Endothelial cell of umbilical vein (primary cell): ENCODE measurements at regions not wholly inside any gene's neighbourhood (a gene's known extent, or its start where the extent isn't known, plus 50 kb on each side); places are given as distances from the start of the nearest gene placed in this dataset.

Experiments used
- BruUV-seq: library from RNA; stranded (reverse); fragments of 400-500 nt; replicated peaks from 2 replicates; lab custom pipeline; 2021; lab: Mats Ljungman, UMichigan
- CTCF ChIA-PET: fragments of 300-600, 350-600 bp; sonication (Branson Sonifier 250); formaldehyde crosslinking; loops from one replicate; lab custom pipeline; 2021; ENCODE audit warnings: antibody characterized with exemption, inconsistent platforms; lab: Charles Lee
- POLR2A ChIA-PET: fragments of 300-600, 350-600 bp; sonication (Branson Sonifier 250); formaldehyde crosslinking; loops from one replicate; lab custom pipeline; 2021; ENCODE audit warnings: antibody characterized with exemption, inconsistent platforms; lab: Charles Lee
- DNase-seq: peaks from one replicate; pipeline ENCODE4 v3.0.0-alpha.2; 2011; ENCODE audit warnings: low read depth, low spot score
- FAIRE-seq: peaks from 2 replicates; lab custom pipeline; 2011; peaks lifted over from hg19 to GRCh38; lab: Jason Lieb, UNC
- H2AFZ ChIP-seq: 2 replicates; pipeline ENCODE4 v1.6.0; 2012; ENCODE audit warnings: low read depth, low read length, control low read depth, inconsistent platforms
- H3K27ac ChIP-seq: 2 replicates; pipeline ENCODE4 v1.5.1; 2011; ENCODE audit warnings: low read depth, mild to moderate bottlenecking, control low read depth, low read length, moderate library complexity; ENCODE audit not compliant: insufficient read depth
- H3K27me3 ChIP-seq, 2 experiments: 2 replicates each; pipeline versions ENCODE4 v1.6.0 to v1.6.1; 2011; ENCODE audit warnings: low read length in 2 of 2, mixed read lengths in 1 of 2; ENCODE audit not compliant: control insufficient read depth in 2 of 2, insufficient read depth in 2 of 2
- H3K36me3 ChIP-seq, 2 experiments: 2 replicates in 1 of 2; 3 replicates in 1 of 2; pipeline ENCODE4 v1.5.1; 2011; ENCODE audit warnings: low read length in 2 of 2, mild to moderate bottlenecking in 1 of 2, moderate library complexity in 1 of 2; ENCODE audit not compliant: control insufficient read depth in 2 of 2, insufficient read depth in 2 of 2; ENCODE audit errors: extremely low read depth in 1 of 2
- H3K4me1 ChIP-seq: 3 replicates; pipeline ENCODE4 v1.5.1; 2011; ENCODE audit warnings: mild to moderate bottlenecking, low read length; ENCODE audit not compliant: control insufficient read depth, insufficient read depth; ENCODE audit errors: extremely low read depth
- H3K4me2 ChIP-seq: 2 replicates; pipeline ENCODE4 v1.6.1; 2011; ENCODE audit warnings: low read length, control low read depth, mixed read lengths; ENCODE audit not compliant: insufficient read depth
- H3K4me3 ChIP-seq, 3 experiments: fragments of 200-600 bp in 1 of 3; sonication (generic), shearing (Covaris generic) in 1 of 3; replicated peaks in 1 of 3; 2 replicates each; pipeline ENCODE4 v1.5.1; 2011 to 2016; ENCODE audit warnings: control low read depth in 3 of 3, low read length in 3 of 3, mild to moderate bottlenecking in 2 of 3, inconsistent platforms in 1 of 3, low read depth in 1 of 3, moderate library complexity in 1 of 3; ENCODE audit not compliant: insufficient read depth in 1 of 3
- H3K79me2 ChIP-seq: 2 replicates; pipeline ENCODE4 v1.6.0; 2012; ENCODE audit warnings: low read length, inconsistent platforms; ENCODE audit not compliant: control insufficient read depth, insufficient read depth
- H3K9ac ChIP-seq: replicated peaks from 2 replicates; pipeline ENCODE3; 2011; ENCODE audit warnings: low read length, control low read depth; ENCODE audit not compliant: insufficient read depth; ENCODE audit errors: extremely low read depth
- H3K9me1 ChIP-seq: replicated peaks from 3 replicates; pipeline ENCODE4 v1.6.0; 2011; ENCODE audit warnings: mild to moderate bottlenecking, low read length; ENCODE audit not compliant: control insufficient read depth, insufficient read depth; ENCODE audit errors: extremely low read depth
- H3K9me3 ChIP-seq: replicated peaks from 2 replicates; pipeline ENCODE4 v1.5.1; 2012; ENCODE audit warnings: low read length, inconsistent platforms; ENCODE audit not compliant: control insufficient read depth, insufficient read depth
- H4K20me1 ChIP-seq: replicated peaks from 2 replicates; pipeline ENCODE3; 2011; ENCODE audit warnings: mild to moderate bottlenecking, low read length; ENCODE audit not compliant: control insufficient read depth, insufficient read depth; ENCODE audit errors: extremely low read depth
- EZH2 ChIP-seq: IDR thresholded peaks from 2 replicates; pipeline ENCODE4 v1.6.1; 2012; ENCODE audit warnings: borderline replicate concordance, low read depth, mild to moderate bottlenecking, moderate library complexity, low read length, inconsistent platforms; ENCODE audit not compliant: severe bottlenecking
- FOS ChIP-seq: IDR thresholded peaks from 2 replicates; pipeline ENCODE4 v1.6.1; 2011; ENCODE audit warnings: mild to moderate bottlenecking, low read length, moderate library complexity, borderline replicate concordance; ENCODE audit not compliant: insufficient read depth
- GATA2 ChIP-seq: IDR thresholded peaks from 2 replicates; pipeline ENCODE4 v1.7.0; 2011; ENCODE audit warnings: low read depth, mild to moderate bottlenecking, moderate library complexity, mixed read lengths, low read length; ENCODE audit not compliant: insufficient read length, insufficient read depth
- JUN ChIP-seq: IDR thresholded peaks from 2 replicates; pipeline ENCODE4 v1.6.1; 2011; ENCODE audit warnings: borderline replicate concordance, low read depth; ENCODE audit not compliant: insufficient read length, insufficient read depth
- MYC ChIP-seq: IDR thresholded peaks from one replicate; pipeline ENCODE4 v1.6.1; 2011; ENCODE audit warnings: mild to moderate bottlenecking, low read depth, low read length
- POLR2A ChIP-seq: IDR thresholded peaks from 2 replicates; pipeline ENCODE4 v1.6.1; 2012; ENCODE audit warnings: low read depth, mild to moderate bottlenecking, control low read depth, low read length
- POLR2AphosphoS5 ChIP-seq: IDR thresholded peaks from 2 replicates; pipeline ENCODE4 v1.6.1; 2012; ENCODE audit warnings: low read depth, mild to moderate bottlenecking, control low read depth, low read length, moderate library complexity; ENCODE audit not compliant: insufficient read depth
- dilution Hi-C: fragments of 300-500 bp; cut with MboI; formaldehyde crosslinking; loops from one replicate; pipeline ENCODE4 v1.15.0; 2019; ENCODE audit warnings: low sequenced_read_pairs; ENCODE audit not compliant: extremely low pct_ligation_motif_present
- intact Hi-C: fragments of 100-400 bp; cut with micrococcal nuclease; formaldehyde crosslinking; loops from one replicate; pipeline ENCODE4 v1.10.0; 2022
- TF ChIP-seq, protein P1 (sequence below): IDR thresholded peaks from 2 replicates; pipeline ENCODE4 v1.6.1; 2011; ENCODE audit not compliant: insufficient read depth, insufficient read length
- TF ChIP-seq, protein P2 (sequence below), 2 donors: IDR thresholded peaks; 1 replicate in 1 of 2; 2 replicates in 1 of 2; pipeline ENCODE4 v1.5.1; 2011; ENCODE audit warnings: low read length in 2 of 2, mild to moderate bottlenecking in 2 of 2, moderate library complexity in 2 of 2, control low read depth in 1 of 2, inconsistent platforms in 1 of 2, low read depth in 1 of 2; ENCODE audit not compliant: insufficient read depth in 1 of 2; ENCODE audit errors: extremely low read depth in 1 of 2

DNA sequence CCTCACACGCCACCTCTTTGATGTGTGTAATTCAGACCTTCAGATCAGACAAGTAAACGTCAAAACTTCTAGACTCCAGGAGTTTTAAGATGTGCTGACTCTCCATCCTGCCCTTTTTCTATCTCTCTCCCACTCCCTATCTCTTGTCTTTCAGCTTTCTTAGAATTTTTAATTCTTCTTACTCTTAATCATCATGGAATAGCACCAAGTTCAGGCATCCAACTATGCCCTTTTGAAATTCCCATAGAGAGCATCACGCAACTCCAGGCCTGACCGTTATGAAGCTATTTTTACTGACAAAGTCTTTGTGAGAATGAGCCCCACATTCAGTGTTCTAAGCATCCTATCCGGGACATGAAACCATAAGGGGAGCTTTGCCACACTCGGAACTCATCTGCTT, 62.6 kb downstream of the CTAGE1 start:
- no peak overlapping the region for H3K4me3 ChIP-seq
- intact Hi-C loops: no loop called here
- no peak overlapping the region for H3K9ac ChIP-seq
- H3K9me3 ChIP-seq: no peaks in the 10 kb centered on the region
- ChIA-PET CTCF (interaction anchor here (1.1 to 1.2 kb wide), 2 partner anchors 73 to 208 kb away, joined by 3 read pairs; no protein-coding TSS in a partner anchor), POLR2A (no interaction called here)
- H3K79me2 ChIP-seq: no peaks in the 10 kb centered on the region
- no peaks in the 10 kb centered on the region for H4K20me1 ChIP-seq
- H3K9me1 ChIP-seq: no peaks in the 10 kb centered on the region
- peaks cover 5% of the 10 kb centered on the region for H3K4me1 ChIP-seq
- no peaks in the 10 kb centered on the region for H3K27me3 ChIP-seq
- DNase-seq (no peak), FAIRE-seq (no peak)
- dilution Hi-C loops: no loop called here
- TF ChIP-seq FOS: no peak
- TF ChIP-seq POLR2A: no peak
- no peak for TF ChIP-seq GATA2
- TF ChIP-seq, protein P1, sequence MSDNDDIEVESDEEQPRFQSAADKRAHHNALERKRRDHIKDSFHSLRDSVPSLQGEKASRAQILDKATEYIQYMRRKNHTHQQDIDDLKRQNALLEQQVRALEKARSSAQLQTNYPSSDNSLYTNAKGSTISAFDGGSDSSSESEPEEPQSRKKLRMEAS: no peak
- TF ChIP-seq EZH2: no peak
- TF ChIP-seq POLR2AphosphoS5: no peak
- TF ChIP-seq MYC: no peak
- no peak for TF ChIP-seq JUN
- TF ChIP-seq, protein P2, sequence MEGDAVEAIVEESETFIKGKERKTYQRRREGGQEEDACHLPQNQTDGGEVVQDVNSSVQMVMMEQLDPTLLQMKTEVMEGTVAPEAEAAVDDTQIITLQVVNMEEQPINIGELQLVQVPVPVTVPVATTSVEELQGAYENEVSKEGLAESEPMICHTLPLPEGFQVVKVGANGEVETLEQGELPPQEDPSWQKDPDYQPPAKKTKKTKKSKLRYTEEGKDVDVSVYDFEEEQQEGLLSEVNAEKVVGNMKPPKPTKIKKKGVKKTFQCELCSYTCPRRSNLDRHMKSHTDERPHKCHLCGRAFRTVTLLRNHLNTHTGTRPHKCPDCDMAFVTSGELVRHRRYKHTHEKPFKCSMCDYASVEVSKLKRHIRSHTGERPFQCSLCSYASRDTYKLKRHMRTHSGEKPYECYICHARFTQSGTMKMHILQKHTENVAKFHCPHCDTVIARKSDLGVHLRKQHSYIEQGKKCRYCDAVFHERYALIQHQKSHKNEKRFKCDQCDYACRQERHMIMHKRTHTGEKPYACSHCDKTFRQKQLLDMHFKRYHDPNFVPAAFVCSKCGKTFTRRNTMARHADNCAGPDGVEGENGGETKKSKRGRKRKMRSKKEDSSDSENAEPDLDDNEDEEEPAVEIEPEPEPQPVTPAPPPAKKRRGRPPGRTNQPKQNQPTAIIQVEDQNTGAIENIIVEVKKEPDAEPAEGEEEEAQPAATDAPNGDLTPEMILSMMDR (IDR thresholded peaks at IDR 0.05; ENCODE audit: extremely low read depth in 1 of 2, insufficient read depth in 1 of 2, low read depth in 1 of 2, low read length in 2 of 2): no peak
- no peak overlapping the region for H3K27ac ChIP-seq
- no peak overlapping the region for H3K4me2 ChIP-seq
- BruUV-seq: no TSS peak
- H2AFZ ChIP-seq: no peak overlapping the region
- no peaks in the 10 kb centered on the region for H3K36me3 ChIP-seq
